Stimulated activated CD8-positive, alpha-beta memory T cell treated with anti-CD3 and anti-CD28 coated beads, Interleukin-12 subunit alpha, Interleukin-12 subunit beta, amount 100 ng/mL, for 4 hours (primary cell): ENCODE measurements at regions not wholly inside any gene's neighbourhood (a gene's known extent, or its start where the extent isn't known, plus 50 kb on each side); places are given as distances from the start of the nearest gene placed in this dataset.
"Not testable (repeated sequence)": the region's sequence is repeated elsewhere in the genome, so short reads cannot be mapped to it uniquely, and the experiment has no call there.

Experiments
- DNase-seq: peaks from one replicate; pipeline ENCODE4 v3.0.0-alpha.2; 2020; ENCODE audit warnings: low read depth

GRCh38 chr7:69439636-69440325, 158.5 kb upstream of the AUTS2 start:
- DNase-seq = no peak

- DNase-seq = no peak
Measured at GRCh38 chr7:69440976-69441375, 157.3 kb upstream of the AUTS2 start.

GRCh38 chr7:69443136-69443535, 155.1 kb upstream of the AUTS2 start:
- DNase-seq = no peak

GRCh38 chr7:69445541-69445940, 152.7 kb upstream of the AUTS2 start:
- no peak for DNase-seq

- DNase-seq = not testable (repeated sequence)
Measured at GRCh38 chr7:69446213-69446612, 152.1 kb upstream of the AUTS2 start.

- DNase-seq = no peak
Measured at GRCh38 chr7:69448071-69448470, 150.2 kb upstream of the AUTS2 start.

- no peak for DNase-seq
Measured at GRCh38 chr7:69450456-69450855, 147.8 kb upstream of the AUTS2 start.

GRCh38 chr7:69451715-69452114, 146.6 kb upstream of the AUTS2 start:
- DNase-seq = no peak

- no peak for DNase-seq
Measured at GRCh38 chr7:69452797-69453196, 145.5 kb upstream of the AUTS2 start.

- no peak for DNase-seq
Measured at GRCh38 chr7:69457595-69458504, 140.4 kb upstream of the AUTS2 start.

GRCh38 chr7:69464035-69464434, 134.2 kb upstream of the AUTS2 start:
- no peak for DNase-seq

- DNase-seq = no peak
Measured at GRCh38 chr7:69465262-69465661, 133.0 kb upstream of the AUTS2 start.

GRCh38 chr7:69467826-69468225, 130.4 kb upstream of the AUTS2 start:
- no peak for DNase-seq

- DNase-seq = no peak
Measured at GRCh38 chr7:69476416-69476815, 121.9 kb upstream of the AUTS2 start.

- DNase-seq = no peak
Measured at GRCh38 chr7:69482676-69483075, 115.6 kb upstream of the AUTS2 start.

GRCh38 chr7:69489533-69489932, 108.7 kb upstream of the AUTS2 start:
- DNase-seq = no peak

GRCh38 chr7:69498671-69499070, 99.6 kb upstream of the AUTS2 start:
- DNase-seq = no peak

GRCh38 chr7:69502358-69502757, 95.9 kb upstream of the AUTS2 start:
- DNase-seq = no peak

GRCh38 chr7:69504733-69505420, 93.4 kb upstream of the AUTS2 start:
- DNase-seq = no peak

- no peak for DNase-seq
Measured at GRCh38 chr7:69508736-69509135, 89.5 kb upstream of the AUTS2 start.

- DNase-seq = no peak
Measured at GRCh38 chr7:69510114-69510513, 88.2 kb upstream of the AUTS2 start.

GRCh38 chr7:69515495-69516212, 82.6 kb upstream of the AUTS2 start:
- no peak for DNase-seq
